ENCODE measurements at regions not wholly inside any gene's neighbourhood (a gene's known extent, or its start where the extent isn't known, plus 50 kb on each side); places are given as distances from the start of the nearest gene placed in this dataset.

GRCh38 chr20:54306985-54307710 lies 99.3 kb downstream of the PFDN4 start:
- H3K9me3 ChIP-seq (ENCODE audit: control insufficient read depth, low read depth, low read length), result no peaks in the 10 kb centered on the region
- dilution Hi-C loops (cut with MboI; ENCODE audit: extremely low pct_ligation_motif_present, low sequenced_read_pairs), result no loop called here
- no peaks in the 10 kb centered on the region for H3K4me1 ChIP-seq (ENCODE audit: control insufficient read depth, extremely low read depth, insufficient read depth, low read length)
- H4K20me1 ChIP-seq (ENCODE audit: control insufficient read depth, extremely low read depth, insufficient read depth, low read length), result no peaks in the 10 kb centered on the region
- H3K79me2 ChIP-seq (ENCODE audit: control insufficient read depth, insufficient read depth, low read length), result no peaks in the 10 kb centered on the region
- FAIRE-seq, result no peak
- H3K27me3 ChIP-seq (ENCODE audit: control insufficient read depth, extremely low read depth, insufficient read depth, low read length), result no peaks in the 10 kb centered on the region
- no peak overlapping the region for H3K27ac ChIP-seq (ENCODE audit: control insufficient read depth, insufficient read depth, low read length)
- no peaks in the 10 kb centered on the region for H3K36me3 ChIP-seq (ENCODE audit: control insufficient read depth in 2 of 2, extremely low read depth in 1 of 2, insufficient read depth in 2 of 2, low read length in 2 of 2)
- TF ChIP-seq CTCF (optimal IDR thresholded peaks at IDR 0.05 in 1 of 3, IDR thresholded peaks at IDR 0.05 in 1 of 3, conservative IDR thresholded peaks at IDR 0.05 in 1 of 3; ENCODE audit: extremely low read depth in 1 of 3, insufficient read depth in 2 of 3, low read length in 3 of 3), result no peak
- no peak for TF ChIP-seq EZH2 (IDR thresholded peaks at IDR 0.05; ENCODE audit: low read length)
- H3K4me2 ChIP-seq (ENCODE audit: control insufficient read depth, extremely low read depth, insufficient read depth, low read depth, low read length), result no peak overlapping the region
- H3K4me3 ChIP-seq (ENCODE audit: control insufficient read depth in 2 of 3, extremely low read depth in 1 of 3, insufficient read depth in 2 of 3, low read depth in 1 of 3, low read length in 3 of 3), result no peak overlapping the region
- no peak for DNase-seq (ENCODE audit: low read depth, low spot score)
- no peaks in the 10 kb centered on the region for H3K9me1 ChIP-seq (ENCODE audit: control insufficient read depth, extremely low read depth, insufficient read depth, low read length)
- no peak overlapping the region for H3K9ac ChIP-seq (ENCODE audit: control insufficient read depth, extremely low read depth, insufficient read depth, low read length)
- no peak overlapping the region for H2AFZ ChIP-seq (ENCODE audit: control insufficient read depth, low read length)

- H3K4me2 ChIP-seq (ENCODE audit: control insufficient read depth, extremely low read depth, insufficient read depth, low read depth, low read length), result no peak overlapping the region
- TF ChIP-seq CTCF (optimal IDR thresholded peaks at IDR 0.05 in 1 of 3, IDR thresholded peaks at IDR 0.05 in 1 of 3, conservative IDR thresholded peaks at IDR 0.05 in 1 of 3; ENCODE audit: extremely low read depth in 1 of 3, insufficient read depth in 2 of 3, low read length in 3 of 3), result no peak
- TF ChIP-seq EZH2 (IDR thresholded peaks at IDR 0.05; ENCODE audit: low read length), result no peak
- no peaks in the 10 kb centered on the region for H3K4me1 ChIP-seq (ENCODE audit: control insufficient read depth, extremely low read depth, insufficient read depth, low read length)
- H3K4me3 ChIP-seq (ENCODE audit: control insufficient read depth in 2 of 3, extremely low read depth in 1 of 3, insufficient read depth in 2 of 3, low read depth in 1 of 3, low read length in 3 of 3), result no peak overlapping the region
- FAIRE-seq (no peak), DNase-seq (ENCODE audit: low read depth, low spot score) (no peak)
- H4K20me1 ChIP-seq (ENCODE audit: control insufficient read depth, extremely low read depth, insufficient read depth, low read length), result no peaks in the 10 kb centered on the region
- no peaks in the 10 kb centered on the region for H3K36me3 ChIP-seq (ENCODE audit: control insufficient read depth in 2 of 2, extremely low read depth in 1 of 2, insufficient read depth in 2 of 2, low read length in 2 of 2)
- no peaks in the 10 kb centered on the region for H3K27me3 ChIP-seq (ENCODE audit: control insufficient read depth, extremely low read depth, insufficient read depth, low read length)
- no peaks in the 10 kb centered on the region for H3K9me1 ChIP-seq (ENCODE audit: control insufficient read depth, extremely low read depth, insufficient read depth, low read length)
- dilution Hi-C loops (cut with MboI; ENCODE audit: extremely low pct_ligation_motif_present, low sequenced_read_pairs), result no loop called here
- H3K9ac ChIP-seq (ENCODE audit: control insufficient read depth, extremely low read depth, insufficient read depth, low read length), result no peak overlapping the region
- H3K79me2 ChIP-seq (ENCODE audit: control insufficient read depth, insufficient read depth, low read length), result no peaks in the 10 kb centered on the region
- H3K27ac ChIP-seq (ENCODE audit: control insufficient read depth, insufficient read depth, low read length), result no peak overlapping the region
- no peaks in the 10 kb centered on the region for H3K9me3 ChIP-seq (ENCODE audit: control insufficient read depth, low read depth, low read length)
- H2AFZ ChIP-seq (ENCODE audit: control insufficient read depth, low read length), result no peak overlapping the region
Measured at GRCh38 chr20:54308804-54309203, 100.9 kb downstream of the PFDN4 start.

Data from keratinocyte (primary cell).